SK-N-SH treated with all-trans-retinoic acid at 6 μM for 48 hours (cell line): ENCODE measurements at regions not wholly inside any gene's neighbourhood (a gene's known extent, or its start where the extent isn't known, plus 50 kb on each side); places are given as distances from the start of the nearest gene placed in this dataset.
"Not testable (repeated sequence)": the region's sequence is repeated elsewhere in the genome, so short reads cannot be mapped to it uniquely, and the experiment has no call there.

Experiments
- ATAC-seq: fragments of 200-7000 bp; cut with Tn5 transposase; 3 replicates; pipeline ENCODE4 v1.9.1; 2020; ENCODE audit warnings: mild to moderate bottlenecking, moderate library complexity
- ARNTL ChIP-seq: fragments of 450-650 bp; formaldehyde crosslinking; IDR thresholded peaks from 2 replicates; pipeline ENCODE4 v1.5.0; 2020; ENCODE audit warnings: low read depth, mild to moderate bottlenecking, moderate library complexity, borderline replicate concordance
- CREB5 ChIP-seq: fragments of 250-450 bp; sonication (Bioruptor Pico); IDR thresholded peaks from 2 replicates; pipeline ENCODE4 v1.5.1; 2020; ENCODE audit warnings: low read depth, mild to moderate bottlenecking, moderate library complexity
- CSDC2 ChIP-seq: fragments of 250-450 bp; sonication (Bioruptor Pico); IDR thresholded peaks from 2 replicates; pipeline ENCODE4 v1.5.0; 2020; ENCODE audit warnings: mild to moderate bottlenecking, moderate library complexity
- ESRRG ChIP-seq: fragments of 250-450 bp; sonication (Bioruptor Pico); IDR thresholded peaks from 2 replicates; pipeline ENCODE4 v1.6.1; 2021; ENCODE audit warnings: mild to moderate bottlenecking
- GLIS3 ChIP-seq: fragments of 250-450 bp; sonication (Bioruptor Pico); IDR thresholded peaks from 2 replicates; pipeline ENCODE4 v1.5.0; 2020; ENCODE audit warnings: mild to moderate bottlenecking, moderate library complexity
- ISL1 ChIP-seq: fragments of 250-450 bp; sonication (Bioruptor Pico); IDR thresholded peaks from 2 replicates; pipeline ENCODE4 v2.1.2; 2022; ENCODE audit warnings: mild to moderate bottlenecking, moderate library complexity
- OSR1 ChIP-seq: fragments of 250-450 bp; sonication (Bioruptor Pico); IDR thresholded peaks from 2 replicates; pipeline ENCODE4 v1.8.0; 2022; ENCODE audit warnings: moderate library complexity, mild to moderate bottlenecking, inconsistent platforms
- PATZ1 ChIP-seq: fragments of 250-450 bp; sonication (Bioruptor Pico); IDR thresholded peaks from 2 replicates; pipeline ENCODE4 v1.8.0; 2020; ENCODE audit warnings: mild to moderate bottlenecking, moderate library complexity, borderline replicate concordance
- RARB ChIP-seq: fragments of 250-450 bp; sonication (Bioruptor Pico); IDR thresholded peaks from 2 replicates; pipeline ENCODE4 v1.8.0; 2021; ENCODE audit warnings: mild to moderate bottlenecking, moderate library complexity
- SNAI2 ChIP-seq: fragments of 250-450 bp; sonication (Bioruptor Pico); IDR thresholded peaks from 2 replicates; pipeline ENCODE4 v1.5.0; 2020; ENCODE audit warnings: mild to moderate bottlenecking, moderate library complexity
- TCF4 ChIP-seq: fragments of 250-450 bp; sonication (Bioruptor Pico); IDR thresholded peaks from 2 replicates; pipeline ENCODE4 v1.8.0; 2021; ENCODE audit warnings: mild to moderate bottlenecking, moderate library complexity, borderline replicate concordance
- TOX ChIP-seq: fragments of 250-450 bp; sonication (Bioruptor Pico); IDR thresholded peaks from 2 replicates; pipeline ENCODE4 v1.8.0; 2021; ENCODE audit warnings: mild to moderate bottlenecking, moderate library complexity, borderline replicate concordance
- ZC3H10 ChIP-seq: fragments of 250-450 bp; sonication (Bioruptor Pico); IDR thresholded peaks from 2 replicates; pipeline ENCODE4 v1.5.1; 2021; ENCODE audit warnings: mild to moderate bottlenecking, moderate library complexity
- ZFP30 ChIP-seq: fragments of 450-650 bp; formaldehyde crosslinking; IDR thresholded peaks from 2 replicates; pipeline ENCODE4 v1.5.0; 2022; ENCODE audit warnings: mild to moderate bottlenecking, moderate library complexity
- ZNF565 ChIP-seq: fragments of 450-650 bp; formaldehyde crosslinking; conservative IDR thresholded peaks from 2 replicates; pipeline ENCODE4 v1.5.0; 2020; ENCODE audit warnings: low read depth, mild to moderate bottlenecking, moderate library complexity
- ZNF8 ChIP-seq: fragments of 450-650 bp; formaldehyde crosslinking; IDR thresholded peaks from 2 replicates; pipeline ENCODE4 v1.5.0; 2020; ENCODE audit warnings: mild to moderate bottlenecking, moderate library complexity
- TF ChIP-seq, protein P1 (sequence below): fragments of 250-450 bp; sonication (Bioruptor Pico); IDR thresholded peaks from 2 replicates; pipeline ENCODE4 v1.5.1; 2021; ENCODE audit warnings: mild to moderate bottlenecking, moderate library complexity
- TF ChIP-seq, protein P2 (sequence below): fragments of 250-450 bp; sonication (Bioruptor Pico); IDR thresholded peaks from 2 replicates; pipeline ENCODE4 v1.8.0; 2021; ENCODE audit warnings: low read depth, mild to moderate bottlenecking, moderate library complexity, borderline replicate concordance
- TF ChIP-seq, protein P3 (sequence below): fragments of 250-450 bp; sonication (Bioruptor Pico); IDR thresholded peaks from 2 replicates; pipeline ENCODE4 v1.5.0; 2020; ENCODE audit warnings: mild to moderate bottlenecking, moderate library complexity

GRCh38 chr15:100772892-100773520 lies 106.6 kb upstream of the ALDH1A3 start (continued):
- TF ChIP-seq CREB5 (CRISPR knock-in tag) (no peak), ESRRG (CRISPR knock-in tag) (no peak), ZNF565 (no peak), TCF4 (CRISPR knock-in tag) (no peak), ARNTL (CRISPR knock-in tag) (no peak)
- TF ChIP-seq, protein P1, sequence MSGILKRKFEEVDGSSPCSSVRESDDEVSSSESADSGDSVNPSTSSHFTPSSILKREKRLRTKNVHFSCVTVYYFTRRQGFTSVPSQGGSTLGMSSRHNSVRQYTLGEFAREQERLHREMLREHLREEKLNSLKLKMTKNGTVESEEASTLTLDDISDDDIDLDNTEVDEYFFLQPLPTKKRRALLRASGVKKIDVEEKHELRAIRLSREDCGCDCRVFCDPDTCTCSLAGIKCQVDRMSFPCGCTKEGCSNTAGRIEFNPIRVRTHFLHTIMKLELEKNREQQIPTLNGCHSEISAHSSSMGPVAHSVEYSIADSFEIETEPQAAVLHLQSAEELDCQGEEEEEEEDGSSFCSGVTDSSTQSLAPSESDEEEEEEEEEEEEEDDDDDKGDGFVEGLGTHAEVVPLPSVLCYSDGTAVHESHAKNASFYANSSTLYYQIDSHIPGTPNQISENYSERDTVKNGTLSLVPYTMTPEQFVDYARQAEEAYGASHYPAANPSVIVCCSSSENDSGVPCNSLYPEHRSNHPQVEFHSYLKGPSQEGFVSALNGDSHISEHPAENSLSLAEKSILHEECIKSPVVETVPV: no peak

- not testable (repeated sequence) for ATAC-seq
These were observed 105.6 kb upstream of the ALDH1A3 start for GRCh38 chr15:100774044-100774443.

DNA sequence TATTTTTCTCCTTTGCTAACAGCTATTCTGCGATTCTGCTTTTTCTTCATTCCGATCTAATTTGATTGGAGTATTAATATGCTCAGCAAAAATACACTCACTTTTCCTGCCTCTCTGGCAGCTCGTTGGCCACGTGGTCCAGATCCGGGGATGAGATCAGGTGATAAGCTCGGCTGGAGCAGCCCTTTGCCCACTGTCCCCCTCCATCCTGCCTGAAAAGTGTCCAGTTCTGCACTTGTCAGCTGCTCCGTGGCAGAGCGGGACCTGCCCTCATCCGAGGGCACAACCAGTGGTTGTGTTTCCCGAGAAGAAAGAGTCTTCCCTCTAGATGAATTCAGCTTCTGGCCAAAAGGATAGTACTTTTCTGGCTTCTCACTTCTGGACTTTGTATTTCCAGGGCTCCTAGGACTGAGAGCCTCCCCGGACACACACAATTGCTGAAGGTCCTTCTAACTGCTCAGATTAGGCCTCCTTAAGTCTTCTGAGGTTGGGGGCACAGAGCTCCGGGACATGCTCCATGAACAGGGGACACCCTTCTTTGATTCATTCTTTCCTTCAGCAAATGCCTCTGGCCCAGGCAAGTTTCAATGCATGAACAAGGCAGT lies 103.9 kb upstream of the ALDH1A3 start:
- ATAC-seq: no peak

DNA sequence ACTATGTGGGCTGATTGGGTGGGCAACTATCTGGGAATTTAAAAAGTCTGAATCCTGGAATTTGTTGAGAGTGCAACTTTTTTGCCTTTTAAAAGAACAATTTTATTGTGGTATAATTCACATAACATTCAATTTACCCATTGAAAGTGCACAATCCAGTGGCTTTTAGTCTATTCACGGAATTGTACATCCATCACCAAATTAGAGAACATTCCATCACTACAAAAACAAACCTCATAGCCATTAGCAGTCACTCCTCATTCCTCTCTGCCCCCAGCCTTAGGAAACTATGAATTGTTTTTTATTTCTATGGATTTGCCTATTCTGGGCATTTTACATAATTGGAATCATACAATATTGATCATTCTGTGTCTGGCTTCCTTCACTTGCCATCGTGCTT lies 101.8 kb upstream of the ALDH1A3 start:
- ATAC-seq: no peak
- TF ChIP-seq ISL1 (peak; percentile 50), CSDC2 (CRISPR knock-in tag) (no peak), GLIS3 (CRISPR knock-in tag) (no peak)
- TF ChIP-seq, protein P2, sequence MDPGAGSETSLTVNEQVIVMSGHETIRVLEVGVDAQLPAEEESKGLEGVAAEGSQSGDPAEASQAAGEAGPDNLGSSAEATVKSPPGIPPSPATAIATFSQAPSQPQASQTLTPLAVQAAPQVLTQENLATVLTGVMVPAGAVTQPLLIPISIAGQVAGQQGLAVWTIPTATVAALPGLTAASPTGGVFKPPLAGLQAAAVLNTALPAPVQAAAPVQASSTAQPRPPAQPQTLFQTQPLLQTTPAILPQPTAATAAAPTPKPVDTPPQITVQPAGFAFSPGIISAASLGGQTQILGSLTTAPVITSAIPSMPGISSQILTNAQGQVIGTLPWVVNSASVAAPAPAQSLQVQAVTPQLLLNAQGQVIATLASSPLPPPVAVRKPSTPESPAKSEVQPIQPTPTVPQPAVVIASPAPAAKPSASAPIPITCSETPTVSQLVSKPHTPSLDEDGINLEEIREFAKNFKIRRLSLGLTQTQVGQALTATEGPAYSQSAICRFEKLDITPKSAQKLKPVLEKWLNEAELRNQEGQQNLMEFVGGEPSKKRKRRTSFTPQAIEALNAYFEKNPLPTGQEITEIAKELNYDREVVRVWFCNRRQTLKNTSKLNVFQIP (CRISPR knock-in tag): no peak
- TF ChIP-seq, all 23 proteins: peak for 1

More for the DNA sequence above, 103.9 kb upstream of the ALDH1A3 start:
- TF ChIP-seq, protein P3, sequence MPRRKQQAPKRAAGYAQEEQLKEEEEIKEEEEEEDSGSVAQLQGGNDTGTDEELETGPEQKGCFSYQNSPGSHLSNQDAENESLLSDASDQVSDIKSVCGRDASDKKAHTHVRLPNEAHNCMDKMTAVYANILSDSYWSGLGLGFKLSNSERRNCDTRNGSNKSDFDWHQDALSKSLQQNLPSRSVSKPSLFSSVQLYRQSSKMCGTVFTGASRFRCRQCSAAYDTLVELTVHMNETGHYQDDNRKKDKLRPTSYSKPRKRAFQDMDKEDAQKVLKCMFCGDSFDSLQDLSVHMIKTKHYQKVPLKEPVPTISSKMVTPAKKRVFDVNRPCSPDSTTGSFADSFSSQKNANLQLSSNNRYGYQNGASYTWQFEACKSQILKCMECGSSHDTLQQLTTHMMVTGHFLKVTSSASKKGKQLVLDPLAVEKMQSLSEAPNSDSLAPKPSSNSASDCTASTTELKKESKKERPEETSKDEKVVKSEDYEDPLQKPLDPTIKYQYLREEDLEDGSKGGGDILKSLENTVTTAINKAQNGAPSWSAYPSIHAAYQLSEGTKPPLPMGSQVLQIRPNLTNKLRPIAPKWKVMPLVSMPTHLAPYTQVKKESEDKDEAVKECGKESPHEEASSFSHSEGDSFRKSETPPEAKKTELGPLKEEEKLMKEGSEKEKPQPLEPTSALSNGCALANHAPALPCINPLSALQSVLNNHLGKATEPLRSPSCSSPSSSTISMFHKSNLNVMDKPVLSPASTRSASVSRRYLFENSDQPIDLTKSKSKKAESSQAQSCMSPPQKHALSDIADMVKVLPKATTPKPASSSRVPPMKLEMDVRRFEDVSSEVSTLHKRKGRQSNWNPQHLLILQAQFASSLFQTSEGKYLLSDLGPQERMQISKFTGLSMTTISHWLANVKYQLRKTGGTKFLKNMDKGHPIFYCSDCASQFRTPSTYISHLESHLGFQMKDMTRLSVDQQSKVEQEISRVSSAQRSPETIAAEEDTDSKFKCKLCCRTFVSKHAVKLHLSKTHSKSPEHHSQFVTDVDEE (CRISPR knock-in tag): no peak
- no peak for TF ChIP-seq ZNF565
- TF ChIP-seq ISL1: no peak
- TF ChIP-seq OSR1 (CRISPR knock-in tag): no peak
- no peak for TF ChIP-seq GLIS3 (CRISPR knock-in tag)
- TF ChIP-seq ZFP30 (CRISPR knock-in tag): no peak
- TF ChIP-seq RARB (CRISPR knock-in tag): no peak
- no peak for TF ChIP-seq PATZ1
- no peak for TF ChIP-seq SNAI2 (CRISPR knock-in tag)
- no peak for TF ChIP-seq TOX (CRISPR knock-in tag)

- no peak for ATAC-seq
- TF ChIP-seq TOX (CRISPR knock-in tag): no peak
- no peak for TF ChIP-seq CREB5 (CRISPR knock-in tag)
- no peak for TF ChIP-seq ZC3H10 (CRISPR knock-in tag)
- no peak for TF ChIP-seq ZNF8 (CRISPR knock-in tag)
- TF ChIP-seq, protein P2 (CRISPR knock-in tag): no peak
- TF ChIP-seq RARB (CRISPR knock-in tag): no peak
- no peak for TF ChIP-seq GLIS3 (CRISPR knock-in tag)
These were observed 100.8 kb upstream of the ALDH1A3 start for GRCh38 chr15:100778831-100779288.
